GM12874 (cell line): ENCODE measurements at regions not wholly inside any gene's neighbourhood (a gene's known extent, or its start where the extent isn't known, plus 50 kb on each side); places are given as distances from the start of the nearest gene placed in this dataset.

Experiments
- CTCF ChIP-seq: IDR thresholded peaks from 2 replicates; pipeline ENCODE4 v1.5.1; 2011; ENCODE audit warnings: low read depth, mild to moderate bottlenecking, control low read depth, low read length, moderate library complexity; ENCODE audit not compliant: insufficient read depth

GRCh38 chr19:29029268-29029958 is 183.5 kb downstream of the UQCRFS1 start:
- no peak for TF ChIP-seq CTCF

GRCh38 chr19:29022599-29022998 is 190.4 kb downstream of the UQCRFS1 start:
- no peak for TF ChIP-seq CTCF

- no peak for TF ChIP-seq CTCF
Observed at GRCh38 chr19:29022165-29022564, 190.8 kb downstream of the UQCRFS1 start.

GRCh38 chr19:29021232-29021916 is 191.6 kb downstream of the UQCRFS1 start:
- no peak for TF ChIP-seq CTCF

GRCh38 chr19:29019403-29019802 is 193.5 kb downstream of the UQCRFS1 start:
- no peak for TF ChIP-seq CTCF

GRCh38 chr19:29018542-29018941 is 194.4 kb downstream of the UQCRFS1 start:
- no peak for TF ChIP-seq CTCF

- TF ChIP-seq CTCF: no peak
Observed at GRCh38 chr19:29017788-29018187, 195.2 kb downstream of the UQCRFS1 start.
